ENCODE measurements at regions not wholly inside any gene's neighbourhood (a gene's known extent, or its start where the extent isn't known, plus 50 kb on each side); places are given as distances from the start of the nearest gene placed in this dataset.

GRCh38 chr16:6517020-6517720, 815.5 kb upstream of the RBFOX1 start:
- H3K9me3 ChIP-seq: peaks cover 0 to 2% (median 0%) of the 10 kb centered on the region in 12 donors
- no peaks in the 10 kb centered on the region for H3K27me3 ChIP-seq
- TF ChIP-seq CTCF (IDR thresholded peaks at IDR 0.05) (no peak), POLR2A (IDR thresholded peaks at IDR 0.05) (no peak)
- no peak for ATAC-seq
- no peaks in the 10 kb centered on the region for H3K36me3 ChIP-seq
- intact Hi-C loops (cut with DNase I): no loop called here
- H3K27ac ChIP-seq: no peak overlapping the region
- no peak overlapping the region for H3K4me3 ChIP-seq
- no peaks in the 10 kb centered on the region for H3K4me1 ChIP-seq
- WGBS, 4 donors: 54 to 68% (median 61%) methylated on average over 9 of the region's 9 CpGs
- DNase-seq: no peak

GRCh38 chr16:6512512-6512911, 820.1 kb upstream of the RBFOX1 start:
- H3K4me1 ChIP-seq: no peaks in the 10 kb centered on the region
- 58 to 72% (median 64%) methylated on average over 2 of the region's 2 CpGs for WGBS, 4 donors
- DNase-seq: no peak
- peaks cover 0 to 5% (median 0%) of the 10 kb centered on the region in 12 donors for H3K9me3 ChIP-seq
- no peaks in the 10 kb centered on the region for H3K27me3 ChIP-seq
- H3K27ac ChIP-seq: no peak overlapping the region
- ATAC-seq: no peak
- no peak for TF ChIP-seq POLR2A (IDR thresholded peaks at IDR 0.05)
- TF ChIP-seq CTCF (IDR thresholded peaks at IDR 0.05): no peak
- no peaks in the 10 kb centered on the region for H3K36me3 ChIP-seq
- no peak overlapping the region for H3K4me3 ChIP-seq
- intact Hi-C loops (cut with DNase I): no loop called here

- WGBS, 4 donors: 79 to 84% (median 82%) methylated on average over 7 of the region's 7 CpGs
- Histone ChIP-seq H3K27ac (no peak overlapping the region), H3K4me1 (no peaks in the 10 kb centered on the region)
These were observed 822.4 kb upstream of the RBFOX1 start for GRCh38 chr16:6510261-6510660.

GRCh38 chr16:6499413-6499812, 833.2 kb upstream of the RBFOX1 start:
- Histone ChIP-seq H3K27me3 (peaks cover 0 to 4% (median 0%) of the 10 kb centered on the region in 9 donors), H3K4me1 (no peaks in the 10 kb centered on the region), H3K36me3 (no peaks in the 10 kb centered on the region), H3K27ac (no peak overlapping the region), H3K4me3 (no peak overlapping the region), H3K9me3 (peaks cover 0 to 16% (median 0%) of the 10 kb centered on the region in 12 donors)
- DNase-seq (no peak), ATAC-seq (no peak)
- TF ChIP-seq POLR2A (IDR thresholded peaks at IDR 0.05) (no peak), CTCF (IDR thresholded peaks at IDR 0.05) (no peak)
- intact Hi-C loops (cut with DNase I): no loop called here
- WGBS, 4 donors: 35 to 55% (median 50%) methylated on average over 2 of the region's 2 CpGs

More at GRCh38 chr16:6510261-6510660, 822.4 kb upstream of the RBFOX1 start:
- ATAC-seq: no peak
- TF ChIP-seq POLR2A (IDR thresholded peaks at IDR 0.05) (no peak), CTCF (IDR thresholded peaks at IDR 0.05) (no peak)
- no peak overlapping the region for H3K4me3 ChIP-seq
- peaks cover 0 to 5% (median 0%) of the 10 kb centered on the region in 12 donors for H3K9me3 ChIP-seq
- no peak for DNase-seq
- H3K36me3 ChIP-seq: no peaks in the 10 kb centered on the region
- H3K27me3 ChIP-seq: no peaks in the 10 kb centered on the region
- intact Hi-C loops (cut with DNase I): no loop called here

Measured in heart left ventricle (tissue), 16 donors.